Ishikawa (cell line): ENCODE measurements at regions not wholly inside any gene's neighbourhood (a gene's known extent, or its start where the extent isn't known, plus 50 kb on each side); places are given as distances from the start of the nearest gene placed in this dataset.

Experiments used
- CREB1 ChIP-seq: IDR thresholded peaks from 2 replicates; pipeline ENCODE4 v1.6.1; 2012; ENCODE audit warnings: low read depth
- EP300 ChIP-seq: IDR thresholded peaks from 2 replicates; pipeline ENCODE4 v1.6.1; 2012; ENCODE audit warnings: borderline replicate concordance
- FOXM1 ChIP-seq: IDR thresholded peaks from 2 replicates; pipeline ENCODE4 v1.6.1; 2012; ENCODE audit warnings: low read depth, borderline replicate concordance
- NFIC ChIP-seq: IDR thresholded peaks from 2 replicates; pipeline ENCODE4 v1.6.1; 2012
- RAD21 ChIP-seq: IDR thresholded peaks from 2 replicates; pipeline ENCODE4 v1.6.1; 2012; ENCODE audit warnings: low read depth
- TAF1 ChIP-seq: IDR thresholded peaks from 2 replicates; pipeline ENCODE4 v1.6.1; 2012; ENCODE audit warnings: low read depth, mild to moderate bottlenecking
- TEAD4 ChIP-seq: IDR thresholded peaks from 2 replicates; pipeline ENCODE4 v1.6.1; 2012
- USF1 ChIP-seq: IDR thresholded peaks from 2 replicates; pipeline ENCODE4 v1.6.1; 2012
- YY1 ChIP-seq: IDR thresholded peaks from 2 replicates; pipeline ENCODE4 v1.6.1; 2012; ENCODE audit warnings: low read depth
- TF ChIP-seq, protein P1 (sequence below): IDR thresholded peaks from 2 replicates; pipeline ENCODE4 v1.6.1; 2012
- TF ChIP-seq, protein P2 (sequence below): IDR thresholded peaks from 2 replicates; pipeline ENCODE4 v1.6.1; 2012; ENCODE audit warnings: low read depth, mild to moderate bottlenecking

DNA sequence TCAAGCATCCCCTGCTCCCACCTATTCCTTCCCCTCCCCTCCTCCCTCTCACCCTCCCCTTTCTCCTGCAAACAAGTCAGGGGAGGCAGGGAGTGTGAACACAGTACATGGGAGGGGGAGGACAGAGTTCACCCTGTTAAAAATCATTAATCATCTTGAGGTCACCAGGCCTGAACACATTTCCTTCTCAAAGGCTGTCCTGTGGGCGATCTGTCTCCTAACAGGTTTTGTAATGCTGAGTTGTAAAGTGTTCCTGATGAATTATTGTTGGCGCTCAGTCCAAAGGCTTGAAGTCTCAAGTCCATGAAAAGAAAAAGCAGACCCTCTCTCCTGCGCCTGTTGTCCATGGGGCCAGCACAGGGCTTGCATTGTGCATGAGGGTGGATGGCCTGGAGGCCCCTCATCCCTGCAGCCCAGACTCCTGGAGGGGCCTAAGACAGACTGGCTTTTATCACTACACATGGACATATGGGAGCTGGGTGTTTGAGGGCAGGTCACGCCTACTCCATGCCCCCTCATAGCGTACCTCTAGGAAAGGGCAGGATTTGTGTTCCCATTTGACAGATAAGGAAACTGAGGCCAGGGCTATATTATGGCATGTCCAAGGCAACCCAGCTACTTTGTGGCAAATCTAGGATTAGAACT is 189.1 kb downstream of the RAB28 start:
- no peak for TF ChIP-seq EP300
- TF ChIP-seq YY1 = no peak
- TF ChIP-seq, protein P1, sequence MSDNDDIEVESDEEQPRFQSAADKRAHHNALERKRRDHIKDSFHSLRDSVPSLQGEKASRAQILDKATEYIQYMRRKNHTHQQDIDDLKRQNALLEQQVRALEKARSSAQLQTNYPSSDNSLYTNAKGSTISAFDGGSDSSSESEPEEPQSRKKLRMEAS = no peak
- TF ChIP-seq, protein P2, sequence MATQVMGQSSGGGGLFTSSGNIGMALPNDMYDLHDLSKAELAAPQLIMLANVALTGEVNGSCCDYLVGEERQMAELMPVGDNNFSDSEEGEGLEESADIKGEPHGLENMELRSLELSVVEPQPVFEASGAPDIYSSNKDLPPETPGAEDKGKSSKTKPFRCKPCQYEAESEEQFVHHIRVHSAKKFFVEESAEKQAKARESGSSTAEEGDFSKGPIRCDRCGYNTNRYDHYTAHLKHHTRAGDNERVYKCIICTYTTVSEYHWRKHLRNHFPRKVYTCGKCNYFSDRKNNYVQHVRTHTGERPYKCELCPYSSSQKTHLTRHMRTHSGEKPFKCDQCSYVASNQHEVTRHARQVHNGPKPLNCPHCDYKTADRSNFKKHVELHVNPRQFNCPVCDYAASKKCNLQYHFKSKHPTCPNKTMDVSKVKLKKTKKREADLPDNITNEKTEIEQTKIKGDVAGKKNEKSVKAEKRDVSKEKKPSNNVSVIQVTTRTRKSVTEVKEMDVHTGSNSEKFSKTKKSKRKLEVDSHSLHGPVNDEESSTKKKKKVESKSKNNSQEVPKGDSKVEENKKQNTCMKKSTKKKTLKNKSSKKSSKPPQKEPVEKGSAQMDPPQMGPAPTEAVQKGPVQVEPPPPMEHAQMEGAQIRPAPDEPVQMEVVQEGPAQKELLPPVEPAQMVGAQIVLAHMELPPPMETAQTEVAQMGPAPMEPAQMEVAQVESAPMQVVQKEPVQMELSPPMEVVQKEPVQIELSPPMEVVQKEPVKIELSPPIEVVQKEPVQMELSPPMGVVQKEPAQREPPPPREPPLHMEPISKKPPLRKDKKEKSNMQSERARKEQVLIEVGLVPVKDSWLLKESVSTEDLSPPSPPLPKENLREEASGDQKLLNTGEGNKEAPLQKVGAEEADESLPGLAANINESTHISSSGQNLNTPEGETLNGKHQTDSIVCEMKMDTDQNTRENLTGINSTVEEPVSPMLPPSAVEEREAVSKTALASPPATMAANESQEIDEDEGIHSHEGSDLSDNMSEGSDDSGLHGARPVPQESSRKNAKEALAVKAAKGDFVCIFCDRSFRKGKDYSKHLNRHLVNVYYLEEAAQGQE = no peak
- TF ChIP-seq CREB1 = no peak
- no peak for TF ChIP-seq RAD21
- TF ChIP-seq TAF1 = no peak
- TF ChIP-seq TEAD4 = no peak
- TF ChIP-seq FOXM1 = no peak
- no peak for TF ChIP-seq USF1
- no peak for TF ChIP-seq NFIC
